ENCODE measurements at regions not wholly inside any gene's neighbourhood (a gene's known extent, or its start where the extent isn't known, plus 50 kb on each side); places are given as distances from the start of the nearest gene placed in this dataset.

DNA sequence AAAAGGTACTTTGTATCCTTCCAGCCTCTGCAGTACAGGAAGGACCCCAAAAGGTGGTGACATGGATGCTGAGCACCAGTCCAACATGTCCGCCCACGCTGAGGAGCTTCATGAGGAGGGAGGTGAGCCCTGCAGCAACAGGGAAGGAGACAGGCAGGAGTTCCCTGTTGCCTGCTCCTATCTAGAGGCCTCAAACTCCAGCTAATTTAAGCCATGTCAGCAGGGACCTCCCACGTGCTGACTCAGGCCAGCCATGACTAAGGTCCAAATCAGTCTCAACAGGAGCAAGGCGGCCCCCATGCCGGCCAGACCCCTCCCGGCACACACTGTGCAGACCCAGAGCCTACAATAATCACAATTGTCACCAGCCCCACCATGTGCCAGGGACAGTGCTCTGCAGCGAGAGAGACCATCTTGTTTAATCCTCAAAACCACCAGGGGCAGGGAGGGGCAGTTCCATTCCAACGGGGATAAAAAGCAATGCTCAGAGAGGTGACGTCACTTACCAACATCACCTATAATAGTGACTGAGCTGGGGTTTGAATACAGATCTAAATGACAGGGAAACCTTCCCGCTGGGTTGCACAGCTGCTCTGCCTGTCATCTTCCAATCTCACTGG lies 54.5 kb upstream of the GATA2 start:
- no peak for TF ChIP-seq POLR2AphosphoS5 (IDR thresholded peaks at IDR 0.05)
- TF ChIP-seq, protein P1, sequence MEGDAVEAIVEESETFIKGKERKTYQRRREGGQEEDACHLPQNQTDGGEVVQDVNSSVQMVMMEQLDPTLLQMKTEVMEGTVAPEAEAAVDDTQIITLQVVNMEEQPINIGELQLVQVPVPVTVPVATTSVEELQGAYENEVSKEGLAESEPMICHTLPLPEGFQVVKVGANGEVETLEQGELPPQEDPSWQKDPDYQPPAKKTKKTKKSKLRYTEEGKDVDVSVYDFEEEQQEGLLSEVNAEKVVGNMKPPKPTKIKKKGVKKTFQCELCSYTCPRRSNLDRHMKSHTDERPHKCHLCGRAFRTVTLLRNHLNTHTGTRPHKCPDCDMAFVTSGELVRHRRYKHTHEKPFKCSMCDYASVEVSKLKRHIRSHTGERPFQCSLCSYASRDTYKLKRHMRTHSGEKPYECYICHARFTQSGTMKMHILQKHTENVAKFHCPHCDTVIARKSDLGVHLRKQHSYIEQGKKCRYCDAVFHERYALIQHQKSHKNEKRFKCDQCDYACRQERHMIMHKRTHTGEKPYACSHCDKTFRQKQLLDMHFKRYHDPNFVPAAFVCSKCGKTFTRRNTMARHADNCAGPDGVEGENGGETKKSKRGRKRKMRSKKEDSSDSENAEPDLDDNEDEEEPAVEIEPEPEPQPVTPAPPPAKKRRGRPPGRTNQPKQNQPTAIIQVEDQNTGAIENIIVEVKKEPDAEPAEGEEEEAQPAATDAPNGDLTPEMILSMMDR (IDR thresholded peaks at IDR 0.05), result no peak
- no peak for TF ChIP-seq POLR2A (IDR thresholded peaks at IDR 0.05)
